ENCODE measurements at regions not wholly inside any gene's neighbourhood (a gene's known extent, or its start where the extent isn't known, plus 50 kb on each side); places are given as distances from the start of the nearest gene placed in this dataset.

DNA sequence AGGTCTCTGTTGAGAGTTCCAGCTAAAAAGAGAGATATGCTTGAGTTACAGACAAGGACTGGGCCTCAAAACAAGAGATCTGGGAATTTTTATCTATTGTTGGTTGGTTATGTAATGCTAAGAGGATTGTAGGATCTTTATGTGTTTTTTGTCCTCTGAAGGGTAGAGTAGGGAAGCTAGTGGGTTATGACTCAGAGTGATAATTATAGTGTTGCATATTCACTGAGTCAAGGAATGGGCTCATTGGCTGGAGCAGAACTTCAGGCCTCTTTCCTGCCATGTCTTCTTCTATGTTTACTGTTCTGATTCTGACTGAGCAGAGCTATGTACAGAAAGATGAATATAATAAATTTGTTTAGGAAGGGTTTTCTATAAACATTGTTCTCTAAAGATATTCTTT is 66.1 kb upstream of the NOX3 start:
- no peak for DNase-seq (ENCODE audit: low spot score)
- Histone ChIP-seq H3K36me3 (ENCODE audit: insufficient read depth) (no peaks in the 10 kb centered on the region), H3K4me3 (no peak overlapping the region), H3K9me2 (ENCODE audit: insufficient read depth) (peaks cover 14% of the 10 kb centered on the region; the same call in 1 of the 2 replicates), H3K4me1 (ENCODE audit: insufficient read depth) (no peaks in the 10 kb centered on the region), H2AFZ (no peak overlapping the region), H4K20me1 (replicated peaks; ENCODE audit: insufficient read depth) (no peaks in the 10 kb centered on the region), H3K27ac (ENCODE audit: low read depth) (no peak overlapping the region), H3K4me2 (no peak overlapping the region), H3K79me2 (replicated peaks; ENCODE audit: insufficient read depth) (no peaks in the 10 kb centered on the region), H3F3A (replicated peaks; ENCODE audit: low read depth) (no peaks in the 10 kb centered on the region), H3K27me3 (ENCODE audit: insufficient read depth) (no peaks in the 10 kb centered on the region)
- no peaks in the 10 kb centered on the region for H3K36me3 Mint-ChIP-seq (ENCODE audit: low read depth)
- no peak overlapping the region for H3K4me3 Mint-ChIP-seq
- peaks cover 9% of the 10 kb centered on the region for H3K4me1 Mint-ChIP-seq
- no peak for ATAC-seq
- H3K9me3 Mint-ChIP-seq: no peaks in the 10 kb centered on the region; the same call in 2 of the 3 replicates
- TF ChIP-seq, protein P1, sequence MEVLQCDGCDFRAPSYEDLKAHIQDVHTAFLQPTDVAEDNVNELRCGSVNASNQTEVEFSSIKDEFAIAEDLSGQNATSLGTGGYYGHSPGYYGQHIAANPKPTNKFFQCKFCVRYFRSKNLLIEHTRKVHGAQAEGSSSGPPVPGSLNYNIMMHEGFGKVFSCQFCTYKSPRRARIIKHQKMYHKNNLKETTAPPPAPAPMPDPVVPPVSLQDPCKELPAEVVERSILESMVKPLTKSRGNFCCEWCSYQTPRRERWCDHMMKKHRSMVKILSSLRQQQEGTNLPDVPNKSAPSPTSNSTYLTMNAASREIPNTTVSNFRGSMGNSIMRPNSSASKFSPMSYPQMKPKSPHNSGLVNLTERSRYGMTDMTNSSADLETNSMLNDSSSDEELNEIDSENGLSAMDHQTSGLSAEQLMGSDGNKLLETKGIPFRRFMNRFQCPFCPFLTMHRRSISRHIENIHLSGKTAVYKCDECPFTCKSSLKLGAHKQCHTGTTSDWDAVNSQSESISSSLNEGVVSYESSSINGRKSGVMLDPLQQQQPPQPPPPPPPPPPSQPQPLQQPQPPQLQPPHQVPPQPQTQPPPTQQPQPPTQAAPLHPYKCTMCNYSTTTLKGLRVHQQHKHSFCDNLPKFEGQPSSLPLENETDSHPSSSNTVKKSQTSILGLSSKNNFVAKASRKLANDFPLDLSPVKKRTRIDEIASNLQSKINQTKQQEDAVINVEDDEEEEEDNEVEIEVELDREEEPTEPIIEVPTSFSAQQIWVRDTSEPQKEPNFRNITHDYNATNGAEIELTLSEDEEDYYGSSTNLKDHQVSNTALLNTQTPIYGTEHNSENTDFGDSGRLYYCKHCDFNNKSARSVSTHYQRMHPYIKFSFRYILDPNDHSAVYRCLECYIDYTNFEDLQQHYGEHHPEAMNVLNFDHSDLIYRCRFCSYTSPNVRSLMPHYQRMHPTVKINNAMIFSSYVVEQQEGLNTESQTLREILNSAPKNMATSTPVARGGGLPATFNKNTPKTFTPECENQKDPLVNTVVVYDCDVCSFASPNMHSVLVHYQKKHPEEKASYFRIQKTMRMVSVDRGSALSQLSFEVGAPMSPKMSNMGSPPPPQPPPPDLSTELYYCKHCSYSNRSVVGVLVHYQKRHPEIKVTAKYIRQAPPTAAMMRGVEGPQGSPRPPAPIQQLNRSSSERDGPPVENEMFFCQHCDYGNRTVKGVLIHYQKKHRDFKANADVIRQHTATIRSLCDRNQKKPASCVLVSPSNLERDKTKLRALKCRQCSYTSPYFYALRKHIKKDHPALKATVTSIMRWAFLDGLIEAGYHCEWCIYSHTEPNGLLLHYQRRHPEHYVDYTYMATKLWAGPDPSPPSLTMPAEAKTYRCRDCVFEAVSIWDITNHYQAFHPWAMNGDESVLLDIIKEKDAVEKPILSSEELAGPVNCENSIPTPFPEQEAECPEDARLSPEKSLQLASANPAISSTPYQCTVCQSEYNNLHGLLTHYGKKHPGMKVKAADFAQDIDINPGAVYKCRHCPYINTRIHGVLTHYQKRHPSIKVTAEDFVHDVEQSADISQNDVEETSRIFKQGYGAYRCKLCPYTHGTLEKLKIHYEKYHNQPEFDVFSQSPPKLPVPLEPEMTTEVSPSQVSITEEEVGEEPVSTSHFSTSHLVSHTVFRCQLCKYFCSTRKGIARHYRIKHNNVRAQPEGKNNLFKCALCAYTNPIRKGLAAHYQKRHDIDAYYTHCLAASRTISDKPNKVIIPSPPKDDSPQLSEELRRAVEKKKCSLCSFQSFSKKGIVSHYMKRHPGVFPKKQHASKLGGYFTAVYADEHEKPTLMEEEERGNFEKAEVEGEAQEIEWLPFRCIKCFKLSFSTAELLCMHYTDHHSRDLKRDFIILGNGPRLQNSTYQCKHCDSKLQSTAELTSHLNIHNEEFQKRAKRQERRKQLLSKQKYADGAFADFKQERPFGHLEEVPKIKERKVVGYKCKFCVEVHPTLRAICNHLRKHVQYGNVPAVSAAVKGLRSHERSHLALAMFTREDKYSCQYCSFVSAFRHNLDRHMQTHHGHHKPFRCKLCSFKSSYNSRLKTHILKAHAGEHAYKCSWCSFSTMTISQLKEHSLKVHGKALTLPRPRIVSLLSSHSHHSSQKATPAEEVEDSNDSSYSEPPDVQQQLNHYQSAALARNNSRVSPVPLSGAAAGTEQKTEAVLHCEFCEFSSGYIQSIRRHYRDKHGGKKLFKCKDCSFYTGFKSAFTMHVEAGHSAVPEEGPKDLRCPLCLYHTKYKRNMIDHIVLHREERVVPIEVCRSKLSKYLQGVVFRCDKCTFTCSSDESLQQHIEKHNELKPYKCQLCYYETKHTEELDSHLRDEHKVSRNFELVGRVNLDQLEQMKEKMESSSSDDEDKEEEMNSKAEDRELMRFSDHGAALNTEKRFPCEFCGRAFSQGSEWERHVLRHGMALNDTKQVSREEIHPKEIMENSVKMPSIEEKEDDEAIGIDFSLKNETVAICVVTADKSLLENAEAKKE (CRISPR knock-in tag; IDR thresholded peaks at IDR 0.05): no peak
- TF ChIP-seq EZH2 (IDR thresholded peaks at IDR 0.05; ENCODE audit: low read depth, unreplicated experiment) (no peak), JUNB (IDR thresholded peaks at IDR 0.05; ENCODE audit: unreplicated experiment) (no peak), NANOG (IDR thresholded peaks at IDR 0.05; ENCODE audit: borderline replicate concordance) (no peak), CREB1 (CRISPR knock-in tag; IDR thresholded peaks at IDR 0.05; ENCODE audit: low read depth) (no peak), ZNF331 (CRISPR knock-in tag; IDR thresholded peaks at IDR 0.05; ENCODE audit: low read depth) (no peak), STAT1 (IDR thresholded peaks at IDR 0.05; ENCODE audit: unreplicated experiment) (no peak), EZH2phosphoT487 (IDR thresholded peaks at IDR 0.05; ENCODE audit: unreplicated experiment) (no peak), POLR2AphosphoS5 (IDR thresholded peaks at IDR 0.05; ENCODE audit: low read depth) (no peak), ZNF114 (CRISPR knock-in tag; IDR thresholded peaks at IDR 0.05) (no peak)
- TF ChIP-seq, protein P2, sequence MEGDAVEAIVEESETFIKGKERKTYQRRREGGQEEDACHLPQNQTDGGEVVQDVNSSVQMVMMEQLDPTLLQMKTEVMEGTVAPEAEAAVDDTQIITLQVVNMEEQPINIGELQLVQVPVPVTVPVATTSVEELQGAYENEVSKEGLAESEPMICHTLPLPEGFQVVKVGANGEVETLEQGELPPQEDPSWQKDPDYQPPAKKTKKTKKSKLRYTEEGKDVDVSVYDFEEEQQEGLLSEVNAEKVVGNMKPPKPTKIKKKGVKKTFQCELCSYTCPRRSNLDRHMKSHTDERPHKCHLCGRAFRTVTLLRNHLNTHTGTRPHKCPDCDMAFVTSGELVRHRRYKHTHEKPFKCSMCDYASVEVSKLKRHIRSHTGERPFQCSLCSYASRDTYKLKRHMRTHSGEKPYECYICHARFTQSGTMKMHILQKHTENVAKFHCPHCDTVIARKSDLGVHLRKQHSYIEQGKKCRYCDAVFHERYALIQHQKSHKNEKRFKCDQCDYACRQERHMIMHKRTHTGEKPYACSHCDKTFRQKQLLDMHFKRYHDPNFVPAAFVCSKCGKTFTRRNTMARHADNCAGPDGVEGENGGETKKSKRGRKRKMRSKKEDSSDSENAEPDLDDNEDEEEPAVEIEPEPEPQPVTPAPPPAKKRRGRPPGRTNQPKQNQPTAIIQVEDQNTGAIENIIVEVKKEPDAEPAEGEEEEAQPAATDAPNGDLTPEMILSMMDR (conservative IDR thresholded peaks at IDR 0.05; ENCODE audit: low read depth in 2 of 2): no peak
- TF ChIP-seq, protein P3, sequence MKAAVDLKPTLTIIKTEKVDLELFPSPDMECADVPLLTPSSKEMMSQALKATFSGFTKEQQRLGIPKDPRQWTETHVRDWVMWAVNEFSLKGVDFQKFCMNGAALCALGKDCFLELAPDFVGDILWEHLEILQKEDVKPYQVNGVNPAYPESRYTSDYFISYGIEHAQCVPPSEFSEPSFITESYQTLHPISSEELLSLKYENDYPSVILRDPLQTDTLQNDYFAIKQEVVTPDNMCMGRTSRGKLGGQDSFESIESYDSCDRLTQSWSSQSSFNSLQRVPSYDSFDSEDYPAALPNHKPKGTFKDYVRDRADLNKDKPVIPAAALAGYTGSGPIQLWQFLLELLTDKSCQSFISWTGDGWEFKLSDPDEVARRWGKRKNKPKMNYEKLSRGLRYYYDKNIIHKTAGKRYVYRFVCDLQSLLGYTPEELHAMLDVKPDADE (IDR thresholded peaks at IDR 0.05): no peak
- TF ChIP-seq, protein P4, sequence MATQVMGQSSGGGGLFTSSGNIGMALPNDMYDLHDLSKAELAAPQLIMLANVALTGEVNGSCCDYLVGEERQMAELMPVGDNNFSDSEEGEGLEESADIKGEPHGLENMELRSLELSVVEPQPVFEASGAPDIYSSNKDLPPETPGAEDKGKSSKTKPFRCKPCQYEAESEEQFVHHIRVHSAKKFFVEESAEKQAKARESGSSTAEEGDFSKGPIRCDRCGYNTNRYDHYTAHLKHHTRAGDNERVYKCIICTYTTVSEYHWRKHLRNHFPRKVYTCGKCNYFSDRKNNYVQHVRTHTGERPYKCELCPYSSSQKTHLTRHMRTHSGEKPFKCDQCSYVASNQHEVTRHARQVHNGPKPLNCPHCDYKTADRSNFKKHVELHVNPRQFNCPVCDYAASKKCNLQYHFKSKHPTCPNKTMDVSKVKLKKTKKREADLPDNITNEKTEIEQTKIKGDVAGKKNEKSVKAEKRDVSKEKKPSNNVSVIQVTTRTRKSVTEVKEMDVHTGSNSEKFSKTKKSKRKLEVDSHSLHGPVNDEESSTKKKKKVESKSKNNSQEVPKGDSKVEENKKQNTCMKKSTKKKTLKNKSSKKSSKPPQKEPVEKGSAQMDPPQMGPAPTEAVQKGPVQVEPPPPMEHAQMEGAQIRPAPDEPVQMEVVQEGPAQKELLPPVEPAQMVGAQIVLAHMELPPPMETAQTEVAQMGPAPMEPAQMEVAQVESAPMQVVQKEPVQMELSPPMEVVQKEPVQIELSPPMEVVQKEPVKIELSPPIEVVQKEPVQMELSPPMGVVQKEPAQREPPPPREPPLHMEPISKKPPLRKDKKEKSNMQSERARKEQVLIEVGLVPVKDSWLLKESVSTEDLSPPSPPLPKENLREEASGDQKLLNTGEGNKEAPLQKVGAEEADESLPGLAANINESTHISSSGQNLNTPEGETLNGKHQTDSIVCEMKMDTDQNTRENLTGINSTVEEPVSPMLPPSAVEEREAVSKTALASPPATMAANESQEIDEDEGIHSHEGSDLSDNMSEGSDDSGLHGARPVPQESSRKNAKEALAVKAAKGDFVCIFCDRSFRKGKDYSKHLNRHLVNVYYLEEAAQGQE (IDR thresholded peaks at IDR 0.05; ENCODE audit: unreplicated experiment): no peak
- H3K27me3 Mint-ChIP-seq (ENCODE audit: insufficient read depth, low read depth, poor library complexity): no peaks in the 10 kb centered on the region
- H3K27ac Mint-ChIP-seq: no peak overlapping the region

Measured in GM23338 (cell line).